ENCODE measurements at regions not wholly inside any gene's neighbourhood (a gene's known extent, or its start where the extent isn't known, plus 50 kb on each side); places are given as distances from the start of the nearest gene placed in this dataset.
A peak's percentile ranks its signal among the peaks of the same experiment; 100 is the strongest.

DNA sequence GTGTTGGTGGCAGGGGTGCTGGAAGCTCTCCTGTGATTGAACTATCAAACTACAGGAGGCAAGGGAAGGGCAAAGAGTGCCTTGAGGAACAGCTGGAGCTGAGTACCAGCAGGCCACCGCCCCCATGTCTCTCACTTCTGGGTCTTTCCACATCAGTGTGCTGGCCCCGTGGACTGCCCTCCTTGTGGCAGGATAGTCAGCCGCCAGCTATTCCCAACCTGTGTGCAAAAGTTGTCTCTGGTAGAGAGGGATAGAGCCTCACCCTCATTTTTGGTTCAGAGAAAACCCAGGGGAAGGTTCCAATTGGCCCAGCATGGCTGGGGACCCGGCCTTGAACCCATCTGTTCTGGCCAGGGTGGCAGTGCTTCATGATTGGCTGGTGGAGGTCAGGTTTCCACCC lies 211.8 kb downstream of the IRF8 start:
- Histone ChIP-seq H3K4me3 (no peak overlapping the region), H3K9me3 (no peaks in the 10 kb centered on the region), H3K27ac (no peak overlapping the region), H3K36me3 (no peaks in the 10 kb centered on the region), H3K4me1 (no peaks in the 10 kb centered on the region), H3K27me3 (peaks cover 0 to 35% of the 10 kb centered on the region in 2 donors)
- DNase-seq, result peak in 1 of 2 donors; percentile 12
- TF ChIP-seq, protein P1, sequence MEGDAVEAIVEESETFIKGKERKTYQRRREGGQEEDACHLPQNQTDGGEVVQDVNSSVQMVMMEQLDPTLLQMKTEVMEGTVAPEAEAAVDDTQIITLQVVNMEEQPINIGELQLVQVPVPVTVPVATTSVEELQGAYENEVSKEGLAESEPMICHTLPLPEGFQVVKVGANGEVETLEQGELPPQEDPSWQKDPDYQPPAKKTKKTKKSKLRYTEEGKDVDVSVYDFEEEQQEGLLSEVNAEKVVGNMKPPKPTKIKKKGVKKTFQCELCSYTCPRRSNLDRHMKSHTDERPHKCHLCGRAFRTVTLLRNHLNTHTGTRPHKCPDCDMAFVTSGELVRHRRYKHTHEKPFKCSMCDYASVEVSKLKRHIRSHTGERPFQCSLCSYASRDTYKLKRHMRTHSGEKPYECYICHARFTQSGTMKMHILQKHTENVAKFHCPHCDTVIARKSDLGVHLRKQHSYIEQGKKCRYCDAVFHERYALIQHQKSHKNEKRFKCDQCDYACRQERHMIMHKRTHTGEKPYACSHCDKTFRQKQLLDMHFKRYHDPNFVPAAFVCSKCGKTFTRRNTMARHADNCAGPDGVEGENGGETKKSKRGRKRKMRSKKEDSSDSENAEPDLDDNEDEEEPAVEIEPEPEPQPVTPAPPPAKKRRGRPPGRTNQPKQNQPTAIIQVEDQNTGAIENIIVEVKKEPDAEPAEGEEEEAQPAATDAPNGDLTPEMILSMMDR (IDR thresholded peaks at IDR 0.05), result no peak
- intact Hi-C loops (cut with DNase I; ENCODE audit: low total_unique reads), result no loop called here

DNA sequence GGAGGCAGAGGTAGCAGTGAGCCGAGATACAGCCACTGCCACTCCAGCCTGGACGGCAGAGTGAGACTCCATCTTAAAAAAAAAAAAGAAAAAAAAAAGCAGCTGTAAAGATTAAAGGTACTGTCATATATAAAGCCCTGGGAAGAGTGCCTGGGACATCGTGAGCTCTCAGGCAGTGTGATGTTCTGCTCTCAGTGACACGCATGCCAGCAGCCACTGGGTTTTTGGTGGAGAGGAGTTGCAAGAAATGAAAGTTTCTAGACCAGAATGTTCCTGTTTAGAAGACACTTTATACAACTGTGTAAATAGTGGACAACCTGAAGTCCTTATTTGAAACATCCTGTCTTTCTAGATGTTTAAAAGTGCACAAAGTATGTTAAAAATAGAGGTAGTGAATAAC lies 213.2 kb downstream of the IRF8 start:
- Histone ChIP-seq H3K4me1 (no peaks in the 10 kb centered on the region), H3K4me3 (no peak overlapping the region), H3K36me3 (no peaks in the 10 kb centered on the region), H3K27ac (no peak overlapping the region), H3K9me3 (no peaks in the 10 kb centered on the region), H3K27me3 (peaks cover 0 to 45% of the 10 kb centered on the region in 2 donors)
- DNase-seq, result peak in 1 of 2 donors; percentile 12
- TF ChIP-seq, protein P1 (IDR thresholded peaks at IDR 0.05), result no peak
- intact Hi-C loops (cut with DNase I; ENCODE audit: low total_unique reads), result no loop called here

DNA sequence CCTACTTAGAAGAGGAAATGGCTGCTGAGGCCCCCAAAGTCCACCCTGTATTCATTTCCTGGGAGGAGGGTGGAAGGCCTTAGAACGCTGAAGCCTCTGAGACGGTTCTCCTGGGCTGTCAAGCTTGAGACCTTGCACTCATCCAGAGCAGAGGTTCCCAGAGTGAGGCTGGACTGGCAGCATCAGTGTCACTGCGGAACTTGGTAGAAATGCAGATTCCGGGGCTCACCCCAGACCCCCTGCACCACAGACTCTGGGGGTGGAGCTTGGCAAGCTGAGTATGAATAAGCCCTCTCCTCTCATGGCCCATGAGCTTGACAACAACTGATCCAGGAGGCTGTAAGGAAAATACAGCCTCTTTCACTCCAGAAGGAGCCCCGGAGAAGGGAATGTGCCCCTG lies 218.3 kb downstream of the IRF8 start:
- peak in 1 of 2 donors; percentile 45 for DNase-seq
- H3K9me3 ChIP-seq, result no peaks in the 10 kb centered on the region
- H3K4me3 ChIP-seq, result no peak overlapping the region
- intact Hi-C loops (cut with DNase I; ENCODE audit: low total_unique reads), result no loop called here
- H3K27me3 ChIP-seq, result peaks cover 0 to 61% of the 10 kb centered on the region in 2 donors
- no peak overlapping the region for H3K27ac ChIP-seq
- no peaks in the 10 kb centered on the region for H3K4me1 ChIP-seq
- TF ChIP-seq, protein P1 (IDR thresholded peaks at IDR 0.05), result no peak
- H3K36me3 ChIP-seq, result no peaks in the 10 kb centered on the region

DNA sequence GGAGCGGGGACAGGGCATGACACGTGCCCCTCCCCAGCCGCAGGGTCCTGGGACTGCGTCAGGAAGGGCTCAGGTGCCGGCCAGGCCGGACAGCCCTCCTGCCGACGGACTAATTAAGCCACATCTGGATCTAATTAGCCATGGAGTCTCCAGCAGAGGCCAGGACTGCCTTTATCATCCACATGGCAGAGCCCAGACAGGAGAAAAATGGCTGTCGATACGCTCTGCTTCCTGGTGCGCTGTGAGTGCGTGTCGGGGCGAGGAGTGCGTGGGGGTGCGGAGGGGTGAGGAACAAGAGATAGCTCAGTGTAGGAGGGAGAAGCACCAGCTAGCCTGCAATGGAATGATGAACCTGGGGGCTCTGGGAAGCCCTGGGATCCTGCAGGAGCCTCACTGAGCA lies 218.8 kb downstream of the IRF8 start:
- H3K36me3 ChIP-seq, result no peaks in the 10 kb centered on the region
- H3K9me3 ChIP-seq, result no peaks in the 10 kb centered on the region
- no peak overlapping the region for H3K27ac ChIP-seq
- TF ChIP-seq, protein P1 (IDR thresholded peaks at IDR 0.05), result no peak
- intact Hi-C loops (cut with DNase I; ENCODE audit: low total_unique reads), result no loop called here
- no peak overlapping the region for H3K4me3 ChIP-seq
- DNase-seq, result peak in 1 of 2 donors; percentile 38
- peaks cover 0 to 66% of the 10 kb centered on the region in 2 donors for H3K27me3 ChIP-seq
- H3K4me1 ChIP-seq, result no peaks in the 10 kb centered on the region

DNA sequence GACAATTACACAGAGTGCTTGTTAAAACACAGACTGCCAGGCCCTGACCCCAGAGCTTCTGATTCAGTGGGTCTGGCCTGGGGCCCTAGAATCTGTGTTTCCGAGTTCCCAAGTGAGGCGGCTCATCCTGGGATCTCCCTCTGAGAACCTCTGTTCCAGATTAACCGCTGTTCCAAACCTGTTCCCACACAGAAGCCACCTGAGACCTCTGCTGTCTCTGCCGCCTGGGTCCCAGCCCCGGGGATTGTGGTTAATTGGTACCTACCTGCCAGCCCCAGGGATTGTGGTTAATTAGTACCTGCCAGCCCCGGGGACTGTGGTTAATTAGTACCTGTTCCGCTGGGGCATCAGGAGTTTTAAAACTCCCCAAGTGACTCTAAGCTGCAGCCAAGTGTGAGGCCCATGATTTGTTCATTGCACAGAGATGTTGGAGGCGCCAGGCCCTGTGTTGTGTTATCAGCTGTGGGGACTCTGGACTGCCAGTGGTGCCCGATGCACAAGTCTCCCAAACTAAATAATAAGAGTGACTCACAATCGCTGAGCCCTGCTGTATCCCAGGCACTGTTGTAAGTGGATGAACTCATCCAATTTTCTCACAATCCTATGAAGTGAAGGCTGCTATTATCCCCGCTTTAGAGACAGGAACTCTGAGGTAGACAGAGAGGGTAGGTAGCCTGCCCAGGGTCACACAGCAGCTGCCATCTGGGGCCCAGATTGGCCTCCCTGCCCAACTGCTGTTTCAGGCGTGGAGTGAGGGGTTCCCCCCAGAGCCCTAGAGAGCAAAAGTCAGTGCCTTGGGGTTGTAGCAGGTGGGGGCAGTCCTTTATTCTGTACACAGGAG lies 219.7 kb downstream of the IRF8 start:
- Histone ChIP-seq H3K27ac (no peak overlapping the region), H3K4me3 (no peak overlapping the region), H3K4me1 (no peaks in the 10 kb centered on the region), H3K27me3 (peaks cover 0 to 69% of the 10 kb centered on the region in 2 donors), H3K9me3 (no peaks in the 10 kb centered on the region), H3K36me3 (no peaks in the 10 kb centered on the region)
- intact Hi-C loops (cut with DNase I; ENCODE audit: low total_unique reads), result no loop called here
- TF ChIP-seq, protein P1 (IDR thresholded peaks at IDR 0.05), result no peak
- DNase-seq, result peak in 1 of 2 donors; percentile 39
